ENCODE measurements at regions not wholly inside any gene's neighbourhood (a gene's known extent, or its start where the extent isn't known, plus 50 kb on each side); places are given as distances from the start of the nearest gene placed in this dataset.

DNA sequence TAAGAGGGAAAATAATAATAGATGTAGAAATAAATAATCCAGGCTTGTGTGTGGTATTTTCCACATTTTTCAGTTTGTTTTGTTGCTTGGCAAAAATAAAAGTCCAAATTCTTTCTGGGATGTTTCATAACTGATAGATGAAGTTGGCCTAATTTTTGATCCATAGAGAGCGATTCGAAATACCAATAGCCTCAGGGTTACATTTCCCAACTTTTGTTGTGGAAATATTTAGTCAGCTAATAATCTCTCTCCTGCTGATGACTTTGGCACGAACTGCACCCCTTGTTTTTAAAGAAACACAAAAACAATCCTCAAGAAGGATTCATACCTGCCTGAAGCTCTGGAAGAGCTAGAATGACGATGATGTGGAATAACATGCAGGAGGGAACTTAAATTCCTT is 483.2 kb downstream of the ADRA2A start:
- H3K9ac ChIP-seq (ENCODE audit: low read depth, low read length): no peak overlapping the region
- no peaks in the 10 kb centered on the region for H3K36me3 ChIP-seq (ENCODE audit: insufficient read depth, low read depth, low read length)
- H3K27ac ChIP-seq (ENCODE audit: low read length): no peak overlapping the region
- no peak overlapping the region for H3K4me3 ChIP-seq (ENCODE audit: low read length)
- no peaks in the 10 kb centered on the region for H3K27me3 ChIP-seq (ENCODE audit: insufficient read depth, low read length)
- H3K9me3 ChIP-seq (ENCODE audit: insufficient read depth, low read depth, low read length): no peaks in the 10 kb centered on the region
- H3K4me1 ChIP-seq (ENCODE audit: insufficient read depth, low read length): no peaks in the 10 kb centered on the region; the same call in 1 of the 2 replicates

- Histone ChIP-seq H3K4me1 (ENCODE audit: insufficient read depth, low read length) (no peaks in the 10 kb centered on the region; the same call in 1 of the 2 replicates), H3K27me3 (ENCODE audit: insufficient read depth, low read length) (no peaks in the 10 kb centered on the region), H3K36me3 (ENCODE audit: insufficient read depth, low read depth, low read length) (no peaks in the 10 kb centered on the region), H3K9me3 (ENCODE audit: insufficient read depth, low read depth, low read length) (no peaks in the 10 kb centered on the region), H3K9ac (ENCODE audit: low read depth, low read length) (no peak overlapping the region), H3K4me3 (ENCODE audit: low read length) (no peak overlapping the region), H3K27ac (ENCODE audit: low read length) (no peak overlapping the region)
Observed at GRCh38 chr10:111561124-111561523, 484.3 kb downstream of the ADRA2A start.

- H3K4me1 ChIP-seq (ENCODE audit: insufficient read depth, low read length): no peaks in the 10 kb centered on the region; the same call in 1 of the 2 replicates
- no peak overlapping the region for H3K27ac ChIP-seq (ENCODE audit: low read length)
- no peaks in the 10 kb centered on the region for H3K27me3 ChIP-seq (ENCODE audit: insufficient read depth, low read length)
- H3K36me3 ChIP-seq (ENCODE audit: insufficient read depth, low read depth, low read length): no peaks in the 10 kb centered on the region
- H3K4me3 ChIP-seq (ENCODE audit: low read length): no peak overlapping the region
- H3K9me3 ChIP-seq (ENCODE audit: insufficient read depth, low read depth, low read length): no peaks in the 10 kb centered on the region
- H3K9ac ChIP-seq (ENCODE audit: low read depth, low read length): no peak overlapping the region
Observed at GRCh38 chr10:111565542-111565941, 488.7 kb downstream of the ADRA2A start.

- no peak overlapping the region for H3K4me3 ChIP-seq (ENCODE audit: low read length)
- no peak overlapping the region for H3K27ac ChIP-seq (ENCODE audit: low read length)
- H3K9me3 ChIP-seq (ENCODE audit: insufficient read depth, low read depth, low read length): peaks cover 6% of the 10 kb centered on the region; the same call in 1 of the 2 replicates
- no peaks in the 10 kb centered on the region for H3K36me3 ChIP-seq (ENCODE audit: insufficient read depth, low read depth, low read length)
- H3K4me1 ChIP-seq (ENCODE audit: insufficient read depth, low read length): no peaks in the 10 kb centered on the region
- no peaks in the 10 kb centered on the region for H3K27me3 ChIP-seq (ENCODE audit: insufficient read depth, low read length)
- no peak overlapping the region for H3K9ac ChIP-seq (ENCODE audit: low read depth, low read length)
Observed at GRCh38 chr10:111578076-111578475, 501.2 kb downstream of the ADRA2A start.

GRCh38 chr10:111579473-111579872 is 502.6 kb downstream of the ADRA2A start:
- no peak overlapping the region for H3K9ac ChIP-seq (ENCODE audit: low read depth, low read length)
- H3K9me3 ChIP-seq (ENCODE audit: insufficient read depth, low read depth, low read length): peaks cover 3% of the 10 kb centered on the region; the same call in 1 of the 2 replicates
- H3K4me1 ChIP-seq (ENCODE audit: insufficient read depth, low read length): no peaks in the 10 kb centered on the region
- H3K4me3 ChIP-seq (ENCODE audit: low read length): no peak overlapping the region
- no peaks in the 10 kb centered on the region for H3K36me3 ChIP-seq (ENCODE audit: insufficient read depth, low read depth, low read length)
- no peaks in the 10 kb centered on the region for H3K27me3 ChIP-seq (ENCODE audit: insufficient read depth, low read length)
- no peak overlapping the region for H3K27ac ChIP-seq (ENCODE audit: low read length)

DNA sequence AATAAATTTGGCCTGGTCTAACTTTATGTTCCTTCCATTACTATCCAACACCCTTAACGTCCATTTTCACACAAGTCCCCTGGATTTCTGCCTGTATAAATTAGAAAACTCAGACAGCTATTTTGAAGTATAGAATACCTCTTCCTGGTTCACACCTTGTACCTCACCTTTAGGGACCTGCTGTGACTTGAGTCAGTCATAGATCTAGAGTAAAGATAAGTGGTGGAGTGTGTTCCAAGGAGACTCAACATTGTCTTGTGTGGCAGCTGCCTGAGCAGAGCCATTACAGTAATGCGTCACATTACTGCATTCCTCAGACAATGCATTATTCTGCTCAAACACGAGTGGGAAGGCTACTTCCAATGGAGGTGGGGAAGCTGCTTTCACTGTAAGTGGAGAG is 513.9 kb downstream of the ADRA2A start:
- Histone ChIP-seq H3K4me1 (ENCODE audit: insufficient read depth, low read length) (no peaks in the 10 kb centered on the region), H3K9me3 (ENCODE audit: insufficient read depth, low read depth, low read length) (no peaks in the 10 kb centered on the region), H3K27me3 (ENCODE audit: insufficient read depth, low read length) (no peaks in the 10 kb centered on the region), H3K27ac (ENCODE audit: low read length) (no peak overlapping the region), H3K36me3 (ENCODE audit: insufficient read depth, low read depth, low read length) (no peaks in the 10 kb centered on the region), H3K9ac (ENCODE audit: low read depth, low read length) (no peak overlapping the region), H3K4me3 (ENCODE audit: low read length) (no peak overlapping the region)

- Histone ChIP-seq H3K4me1 (ENCODE audit: insufficient read depth, low read length) (no peaks in the 10 kb centered on the region), H3K36me3 (ENCODE audit: insufficient read depth, low read depth, low read length) (no peaks in the 10 kb centered on the region)
Observed at GRCh38 chr10:111593578-111593977, 516.7 kb downstream of the ADRA2A start.

GRCh38 chr10:111595173-111595572 is 518.3 kb downstream of the ADRA2A start:
- Histone ChIP-seq H3K27ac (ENCODE audit: low read length) (no peak overlapping the region), H3K9me3 (ENCODE audit: insufficient read depth, low read depth, low read length) (no peaks in the 10 kb centered on the region), H3K4me3 (ENCODE audit: low read length) (no peak overlapping the region), H3K4me1 (ENCODE audit: insufficient read depth, low read length) (no peaks in the 10 kb centered on the region), H3K27me3 (ENCODE audit: insufficient read depth, low read length) (no peaks in the 10 kb centered on the region), H3K36me3 (ENCODE audit: insufficient read depth, low read depth, low read length) (no peaks in the 10 kb centered on the region), H3K9ac (ENCODE audit: low read depth, low read length) (no peak overlapping the region)

More at GRCh38 chr10:111593578-111593977, 516.7 kb downstream of the ADRA2A start:
- Histone ChIP-seq H3K27me3 (ENCODE audit: insufficient read depth, low read length) (no peaks in the 10 kb centered on the region), H3K9ac (ENCODE audit: low read depth, low read length) (no peak overlapping the region), H3K4me3 (ENCODE audit: low read length) (no peak overlapping the region), H3K9me3 (ENCODE audit: insufficient read depth, low read depth, low read length) (no peaks in the 10 kb centered on the region), H3K27ac (ENCODE audit: low read length) (no peak overlapping the region)

DNA sequence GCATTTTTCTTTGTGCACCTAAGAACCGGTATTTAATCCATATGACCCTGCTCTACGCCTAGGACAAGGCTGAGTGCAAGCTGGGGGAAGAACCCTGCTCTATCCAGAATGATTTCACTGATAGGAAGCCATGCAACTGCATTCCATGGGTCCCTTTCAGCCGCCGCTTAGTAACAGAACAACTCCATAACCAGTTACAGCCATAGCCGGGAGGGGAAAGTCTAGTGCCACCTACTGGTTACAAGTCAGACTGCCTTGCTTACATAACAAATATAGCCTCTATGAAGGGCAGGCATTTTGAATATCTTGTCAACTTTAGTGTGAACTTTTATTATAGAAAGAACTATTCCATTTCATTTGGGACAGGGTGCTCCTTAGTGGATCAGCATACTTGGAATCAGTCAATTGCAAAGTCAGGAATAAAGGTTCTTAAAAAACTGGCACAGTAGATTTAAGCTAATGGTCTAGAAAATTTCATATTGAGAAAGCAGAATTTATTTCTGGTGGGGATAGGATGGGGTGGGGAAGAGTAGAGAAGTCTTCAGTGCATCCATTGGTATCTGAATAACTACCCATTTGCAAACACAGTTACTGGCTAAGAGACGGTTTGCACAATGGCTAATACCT is 521.7 kb downstream of the ADRA2A start:
- H3K36me3 ChIP-seq (ENCODE audit: insufficient read depth, low read depth, low read length): no peaks in the 10 kb centered on the region
- H3K9me3 ChIP-seq (ENCODE audit: insufficient read depth, low read depth, low read length): no peaks in the 10 kb centered on the region
- H3K27me3 ChIP-seq (ENCODE audit: insufficient read depth, low read length): no peaks in the 10 kb centered on the region
- H3K4me1 ChIP-seq (ENCODE audit: insufficient read depth, low read length): no peaks in the 10 kb centered on the region
- no peak overlapping the region for H3K4me3 ChIP-seq (ENCODE audit: low read length)
- no peak overlapping the region for H3K27ac ChIP-seq (ENCODE audit: low read length)
- no peak overlapping the region for H3K9ac ChIP-seq (ENCODE audit: low read depth, low read length)

- Histone ChIP-seq H3K4me3 (ENCODE audit: low read length) (no peak overlapping the region), H3K9ac (ENCODE audit: low read depth, low read length) (no peak overlapping the region), H3K9me3 (ENCODE audit: insufficient read depth, low read depth, low read length) (no peaks in the 10 kb centered on the region), H3K36me3 (ENCODE audit: insufficient read depth, low read depth, low read length) (no peaks in the 10 kb centered on the region), H3K27me3 (ENCODE audit: insufficient read depth, low read length) (no peaks in the 10 kb centered on the region), H3K27ac (ENCODE audit: low read length) (no peak overlapping the region), H3K4me1 (ENCODE audit: insufficient read depth, low read length) (no peaks in the 10 kb centered on the region)
Observed at GRCh38 chr10:111599943-111600342, 523.1 kb downstream of the ADRA2A start.

- no peaks in the 10 kb centered on the region for H3K9me3 ChIP-seq (ENCODE audit: insufficient read depth, low read depth, low read length)
- no peak overlapping the region for H3K4me3 ChIP-seq (ENCODE audit: low read length)
- no peaks in the 10 kb centered on the region for H3K27me3 ChIP-seq (ENCODE audit: insufficient read depth, low read length)
- H3K9ac ChIP-seq (ENCODE audit: low read depth, low read length): no peak overlapping the region
- no peaks in the 10 kb centered on the region for H3K4me1 ChIP-seq (ENCODE audit: insufficient read depth, low read length)
- H3K27ac ChIP-seq (ENCODE audit: low read length): no peak overlapping the region
- H3K36me3 ChIP-seq (ENCODE audit: insufficient read depth, low read depth, low read length): no peaks in the 10 kb centered on the region
Observed at GRCh38 chr10:111600772-111601171, 523.9 kb downstream of the ADRA2A start.

- Histone ChIP-seq H3K27me3 (ENCODE audit: insufficient read depth, low read length) (no peaks in the 10 kb centered on the region), H3K9me3 (ENCODE audit: insufficient read depth, low read depth, low read length) (no peaks in the 10 kb centered on the region), H3K4me1 (ENCODE audit: insufficient read depth, low read length) (no peaks in the 10 kb centered on the region), H3K27ac (ENCODE audit: low read length) (no peak overlapping the region), H3K9ac (ENCODE audit: low read depth, low read length) (no peak overlapping the region), H3K4me3 (ENCODE audit: low read length) (no peak overlapping the region), H3K36me3 (ENCODE audit: insufficient read depth, low read depth, low read length) (no peaks in the 10 kb centered on the region)
Observed at GRCh38 chr10:111612273-111612672, 535.4 kb downstream of the ADRA2A start.

Data from iPS-20b (cell line).